VCaP (cell line): ENCODE measurements at regions not wholly inside any gene's neighbourhood (a gene's known extent, or its start where the extent isn't known, plus 50 kb on each side); places are given as distances from the start of the nearest gene placed in this dataset.
A peak's percentile ranks its signal among the peaks of the same experiment; 100 is the strongest.

Source experiments
- H3K27ac ChIP-seq: fragments of 450-650 bp; 2 replicates; pipeline ENCODE4 v1.5.1; 2017
- TF ChIP-seq, protein P1 (sequence below): fragments of 450-650 bp; conservative IDR thresholded peaks from 2 replicates; pipeline ENCODE4 v1.5.1; 2017; ENCODE audit warnings: mild to moderate bottlenecking, moderate library complexity

DNA sequence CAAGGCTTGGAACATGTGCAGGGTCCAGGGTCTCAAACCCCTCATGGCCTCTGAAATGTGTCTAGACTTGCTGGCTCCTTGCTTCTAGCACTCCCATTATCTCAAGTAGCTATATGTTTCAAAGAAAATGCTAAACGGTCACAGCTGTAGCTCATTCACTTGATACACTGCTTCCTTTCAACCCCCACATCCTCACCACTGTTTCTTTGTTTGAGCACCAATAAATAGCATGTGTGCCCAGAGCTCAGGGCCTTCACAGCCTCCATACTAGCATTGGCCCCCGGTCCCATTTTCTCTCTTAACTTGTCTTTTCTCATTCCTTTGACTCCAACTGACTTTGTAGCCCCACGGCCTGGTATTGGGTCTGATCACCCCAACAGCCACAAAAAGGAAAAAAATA lies 801.8 kb downstream of the STIM2 start:
- no peak overlapping the region for H3K27ac ChIP-seq
- TF ChIP-seq, protein P1, sequence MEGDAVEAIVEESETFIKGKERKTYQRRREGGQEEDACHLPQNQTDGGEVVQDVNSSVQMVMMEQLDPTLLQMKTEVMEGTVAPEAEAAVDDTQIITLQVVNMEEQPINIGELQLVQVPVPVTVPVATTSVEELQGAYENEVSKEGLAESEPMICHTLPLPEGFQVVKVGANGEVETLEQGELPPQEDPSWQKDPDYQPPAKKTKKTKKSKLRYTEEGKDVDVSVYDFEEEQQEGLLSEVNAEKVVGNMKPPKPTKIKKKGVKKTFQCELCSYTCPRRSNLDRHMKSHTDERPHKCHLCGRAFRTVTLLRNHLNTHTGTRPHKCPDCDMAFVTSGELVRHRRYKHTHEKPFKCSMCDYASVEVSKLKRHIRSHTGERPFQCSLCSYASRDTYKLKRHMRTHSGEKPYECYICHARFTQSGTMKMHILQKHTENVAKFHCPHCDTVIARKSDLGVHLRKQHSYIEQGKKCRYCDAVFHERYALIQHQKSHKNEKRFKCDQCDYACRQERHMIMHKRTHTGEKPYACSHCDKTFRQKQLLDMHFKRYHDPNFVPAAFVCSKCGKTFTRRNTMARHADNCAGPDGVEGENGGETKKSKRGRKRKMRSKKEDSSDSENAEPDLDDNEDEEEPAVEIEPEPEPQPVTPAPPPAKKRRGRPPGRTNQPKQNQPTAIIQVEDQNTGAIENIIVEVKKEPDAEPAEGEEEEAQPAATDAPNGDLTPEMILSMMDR = no peak

GRCh38 chr4:27666943-27667342 lies 806.3 kb downstream of the STIM2 start:
- H3K27ac ChIP-seq = no peak overlapping the region
- TF ChIP-seq, protein P1 = peak; percentile 56

DNA sequence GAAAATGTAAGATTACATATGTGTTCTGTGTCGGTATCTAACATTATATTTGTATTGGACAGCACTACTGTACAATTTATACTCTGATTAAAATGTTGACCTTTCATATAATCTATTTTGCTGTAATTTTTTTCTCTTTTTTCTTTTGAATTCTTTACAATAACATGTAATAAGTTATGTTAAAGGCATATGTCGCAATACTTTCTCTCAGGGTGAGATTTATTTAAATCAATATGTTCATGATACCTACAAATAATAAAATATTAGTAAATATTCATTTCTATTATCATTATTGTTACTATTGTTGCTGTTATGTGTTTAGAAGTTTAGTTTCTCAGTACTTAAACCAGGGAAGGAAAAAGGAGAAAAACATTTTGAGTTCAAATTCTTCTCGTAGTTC lies 807.4 kb downstream of the STIM2 start:
- H3K27ac ChIP-seq = no peak overlapping the region
- TF ChIP-seq, protein P1 = no peak

DNA sequence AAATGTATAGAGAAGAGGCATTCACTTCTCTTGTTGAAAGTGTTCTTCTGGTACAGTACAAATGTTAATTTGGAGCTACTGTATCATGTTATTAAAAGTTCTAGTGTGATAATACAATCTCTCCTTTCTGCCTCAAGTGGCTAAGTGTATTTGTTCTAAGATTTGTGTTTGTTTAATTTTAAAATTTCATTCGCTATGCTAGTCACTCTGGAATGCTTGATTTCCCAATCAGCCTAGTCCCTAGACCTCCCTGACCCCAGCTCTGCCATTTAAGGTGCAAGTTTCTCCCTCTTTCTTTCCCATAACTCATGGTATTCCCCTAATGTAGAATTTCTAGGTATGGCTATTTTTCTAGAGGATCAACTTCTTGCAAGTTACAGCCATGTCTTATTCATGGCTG lies 817.4 kb downstream of the STIM2 start:
- no peak overlapping the region for H3K27ac ChIP-seq
- TF ChIP-seq, protein P1 = no peak

DNA sequence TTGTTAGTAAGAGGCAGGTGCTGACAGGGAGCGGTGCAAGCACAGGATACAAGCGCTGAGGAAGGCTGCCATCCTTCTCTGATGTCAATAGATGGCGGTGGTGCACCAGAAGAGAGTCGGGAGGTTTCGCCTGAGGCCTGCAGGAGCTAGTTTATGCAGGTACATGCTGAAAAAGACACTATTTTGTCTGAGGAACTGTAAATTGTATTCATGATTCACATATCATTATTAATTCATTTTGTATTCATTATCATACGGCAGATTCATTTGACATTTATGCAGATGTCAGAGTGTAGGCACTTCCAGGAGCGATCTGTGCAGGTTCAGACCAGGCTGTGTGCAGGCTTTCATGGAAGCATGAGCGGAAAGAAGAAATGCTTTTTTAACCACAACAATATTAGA lies 824.0 kb downstream of the STIM2 start:
- TF ChIP-seq, protein P1 = peak; percentile 88
- no peak overlapping the region for H3K27ac ChIP-seq

- no peak overlapping the region for H3K27ac ChIP-seq
- TF ChIP-seq, protein P1 = no peak
Measured at GRCh38 chr4:27685091-27685490, 824.5 kb downstream of the STIM2 start.

- TF ChIP-seq, protein P1 = no peak
Measured at GRCh38 chr4:27685947-27686346, 825.3 kb downstream of the STIM2 start.

GRCh38 chr4:27692158-27692557 lies 831.5 kb downstream of the STIM2 start:
- H3K27ac ChIP-seq = no peak overlapping the region
- TF ChIP-seq, protein P1 = peak; percentile 66

More at GRCh38 chr4:27685947-27686346, 825.3 kb downstream of the STIM2 start:
- H3K27ac ChIP-seq = no peak overlapping the region
